HG03064 (cell line): ENCODE measurements at regions not wholly inside any gene's neighbourhood (a gene's known extent, or its start where the extent isn't known, plus 50 kb on each side); places are given as distances from the start of the nearest gene placed in this dataset.
"Not testable (repeated sequence)": the region's sequence is repeated elsewhere in the genome, so short reads cannot be mapped to it uniquely, and the experiment has no call there.

Source experiments
- ATAC-seq: cut with Tn5 transposase; IDR thresholded peaks from one replicate; pipeline ENCODE4 v1.9.1; 2021; ENCODE audit warnings: low read depth; ENCODE audit not compliant: unreplicated experiment

GRCh38 chr12:116360579-116361413 is 83.3 kb upstream of the MED13L start:
- no peak for ATAC-seq

GRCh38 chr12:116361414-116362223 is 84.1 kb upstream of the MED13L start:
- ATAC-seq: no peak

DNA sequence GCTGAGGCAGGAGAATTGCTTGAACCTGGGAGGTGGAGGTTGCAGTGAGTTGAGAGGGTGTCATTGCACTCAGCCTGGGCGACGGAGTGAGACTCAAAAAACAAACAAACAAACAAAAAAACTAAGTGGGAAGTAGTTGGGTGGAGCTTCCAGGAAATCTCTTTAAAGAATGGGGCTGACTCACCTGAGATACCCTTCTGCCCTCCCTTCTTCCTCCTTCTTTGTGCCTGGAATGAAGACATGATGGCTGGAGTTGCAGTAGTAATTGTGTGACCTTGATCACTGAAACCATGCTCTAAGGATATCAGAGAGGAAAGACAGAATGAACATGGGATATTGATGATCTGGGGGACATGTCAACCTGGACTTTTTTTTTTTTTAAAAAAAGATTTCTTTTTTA is 87.6 kb upstream of the MED13L start:
- ATAC-seq: no peak

GRCh38 chr12:116365606-116366455 is 88.3 kb upstream of the MED13L start:
- no peak for ATAC-seq

GRCh38 chr12:116366456-116366776 is 88.9 kb upstream of the MED13L start:
- no peak for ATAC-seq

DNA sequence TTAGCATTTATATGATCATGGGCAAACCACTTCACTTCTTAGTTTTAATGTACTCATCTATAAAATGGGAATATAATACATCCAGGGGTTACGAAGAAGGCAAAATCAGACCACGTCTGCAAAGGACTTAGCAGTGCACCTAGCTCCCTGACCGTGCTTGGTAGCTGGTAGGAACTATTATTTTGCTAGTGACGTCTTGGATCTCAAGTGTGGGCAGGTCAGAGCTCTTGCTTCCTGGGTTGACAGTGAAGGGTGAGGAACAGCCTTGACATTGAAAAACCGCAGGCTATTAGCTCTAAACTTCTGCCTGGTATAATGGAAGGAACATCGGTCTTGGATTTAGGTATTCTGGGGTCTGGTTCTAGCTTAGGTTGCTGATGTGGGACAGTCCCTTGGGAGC is 89.3 kb upstream of the MED13L start:
- ATAC-seq: no peak

- ATAC-seq: no peak
Measured at GRCh38 chr12:116368196-116369194, 91.0 kb upstream of the MED13L start.

DNA sequence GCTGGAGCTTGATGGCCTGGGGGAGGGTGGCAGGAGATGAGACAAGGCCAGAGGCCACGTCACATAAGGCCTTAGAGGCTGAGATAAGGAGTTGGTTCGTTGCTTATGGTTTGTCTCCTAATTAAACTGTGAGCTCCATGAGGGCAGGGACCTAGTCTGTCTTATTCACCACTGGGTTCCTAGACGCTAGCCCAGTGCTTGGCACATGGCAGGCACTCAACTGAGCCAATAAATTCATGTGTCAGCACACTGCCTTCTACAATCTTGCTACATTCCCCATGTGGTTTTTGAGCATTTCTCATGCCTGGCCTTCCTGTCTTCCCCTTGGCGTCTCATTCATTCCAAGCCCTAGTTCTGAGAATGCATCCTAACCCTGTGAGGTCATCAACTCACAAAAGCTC is 92.5 kb upstream of the MED13L start:
- no peak for ATAC-seq

DNA sequence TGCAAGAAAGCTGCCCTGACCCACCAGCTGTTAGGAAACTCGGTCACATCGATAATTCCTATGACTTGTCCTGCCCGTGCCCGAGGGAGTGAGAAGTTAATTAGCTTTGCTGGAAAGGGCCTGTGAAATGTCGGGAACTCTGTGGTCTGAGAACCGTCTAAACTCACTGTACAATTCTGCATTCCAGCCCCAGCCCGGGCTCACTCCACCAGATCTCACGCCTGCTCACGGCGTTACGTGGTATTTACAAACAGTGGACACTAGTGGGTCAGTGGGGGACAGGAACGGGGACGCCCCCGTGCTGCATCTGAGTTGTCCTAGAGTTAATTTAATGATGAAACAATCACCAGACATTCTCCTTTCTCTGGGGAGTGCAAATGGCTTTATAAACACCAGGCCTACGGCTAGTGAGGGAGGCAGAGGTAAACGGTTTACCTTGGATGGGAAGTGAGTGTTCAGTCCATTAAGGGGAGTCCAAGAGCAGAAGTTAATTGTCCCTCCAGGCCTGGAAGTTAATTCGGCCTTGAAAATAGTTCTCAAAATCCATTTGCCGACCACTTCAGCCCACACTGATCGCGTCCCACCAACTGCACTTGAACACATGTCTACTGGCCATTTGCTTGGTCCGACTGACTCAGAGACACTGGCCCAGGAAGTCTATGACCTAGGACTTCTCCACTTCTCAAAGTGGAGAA is 93.5 kb upstream of the MED13L start:
- ATAC-seq: no peak

DNA sequence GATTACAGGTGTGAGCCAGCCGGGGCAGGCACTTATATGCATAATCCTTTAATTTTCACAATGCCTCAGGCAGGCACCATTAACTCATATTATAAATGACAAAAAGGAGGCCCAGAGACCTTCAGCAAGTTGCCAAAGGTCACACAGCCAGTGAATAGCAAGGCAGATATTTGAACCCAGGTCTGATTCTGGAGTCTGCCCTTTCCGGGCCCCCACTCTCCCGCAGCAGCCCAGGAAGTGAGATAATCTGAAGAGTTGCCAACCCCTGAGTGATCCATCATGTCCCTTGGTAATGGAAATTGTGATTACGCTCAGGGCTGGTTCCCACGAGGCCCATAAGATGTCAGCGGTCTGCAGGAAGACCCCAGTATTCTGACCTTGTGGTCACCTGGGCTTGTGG is 95.3 kb upstream of the MED13L start:
- ATAC-seq: no peak

DNA sequence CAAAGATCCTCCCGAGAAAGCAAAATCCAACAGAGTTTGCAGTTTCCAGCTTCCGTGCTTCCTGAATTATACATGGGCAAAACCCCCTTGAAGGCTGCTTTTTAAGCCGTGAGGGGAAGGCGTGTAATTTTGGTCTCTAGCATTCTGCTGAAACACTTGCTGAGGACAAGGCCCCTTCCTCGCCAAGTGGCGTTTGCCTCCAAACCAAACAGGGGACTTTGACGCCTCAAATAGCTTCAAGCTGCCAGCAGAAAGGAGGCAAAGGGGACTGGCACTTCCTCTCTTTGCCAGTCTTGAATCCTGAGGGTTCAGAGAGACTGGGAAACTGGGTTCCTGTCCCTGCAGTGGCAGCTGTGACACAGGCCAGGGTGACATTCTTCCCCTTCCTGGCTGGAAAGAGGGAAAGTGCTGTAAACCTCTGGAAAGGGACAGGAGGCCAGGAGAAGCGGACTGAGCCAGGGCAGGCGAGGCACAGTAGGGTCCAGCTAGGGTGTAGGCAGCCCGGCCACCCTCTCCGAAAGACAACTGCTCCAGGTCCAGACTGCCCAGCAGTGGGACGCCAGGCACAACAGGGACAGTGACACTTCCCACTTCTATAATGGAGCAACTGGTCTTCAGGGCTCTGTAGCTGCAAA is 96.2 kb upstream of the MED13L start:
- no peak for ATAC-seq

DNA sequence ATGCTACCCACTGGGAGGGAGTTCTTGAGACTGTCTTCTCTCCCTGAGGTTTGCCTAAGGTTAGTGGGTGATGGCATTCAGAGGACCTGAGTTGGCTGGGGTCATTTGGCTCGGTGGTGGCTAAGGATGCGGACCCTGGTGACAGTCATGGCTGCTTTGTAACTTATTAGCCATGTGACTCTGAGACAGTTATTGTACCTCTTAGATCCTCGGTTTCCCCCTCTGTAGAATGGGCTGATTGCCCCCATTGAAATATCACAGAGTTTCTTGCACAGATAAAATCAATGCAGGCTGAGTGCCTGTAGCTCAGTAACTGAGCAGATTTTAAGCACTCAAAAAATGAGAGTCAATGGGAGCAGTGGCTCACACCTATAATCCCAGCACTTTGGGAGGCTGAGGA is 96.7 kb upstream of the MED13L start:
- no peak for ATAC-seq

- no peak for ATAC-seq
Measured at GRCh38 chr12:116375278-116375842, 97.9 kb upstream of the MED13L start.

- ATAC-seq: no peak
Measured at GRCh38 chr12:116376354-116377193, 99.1 kb upstream of the MED13L start.

- not testable (repeated sequence) for ATAC-seq
Measured at GRCh38 chr12:116377194-116377571, 99.7 kb upstream of the MED13L start.

- ATAC-seq: no peak
Measured at GRCh38 chr12:116378002-116378401, 100.5 kb upstream of the MED13L start.

DNA sequence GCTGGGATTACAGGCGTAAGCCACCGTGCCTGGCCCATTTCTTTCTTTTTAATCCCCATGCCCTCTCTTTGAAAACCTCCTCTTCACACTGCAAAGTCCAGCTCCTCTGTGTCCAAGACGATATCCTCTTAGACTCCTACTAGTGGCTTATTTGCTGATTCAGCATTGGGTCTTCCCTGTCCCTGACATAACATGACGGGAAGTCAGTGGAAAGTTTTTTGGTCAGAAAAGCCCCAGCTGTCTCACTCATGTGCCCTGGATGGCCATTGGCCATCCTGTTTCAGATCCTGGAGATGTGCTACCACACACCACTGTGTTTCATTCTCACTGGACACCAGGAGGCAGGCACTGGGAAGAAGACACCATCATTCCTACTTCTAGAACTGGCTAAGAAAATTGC is 102.6 kb upstream of the MED13L start:
- ATAC-seq: no peak

DNA sequence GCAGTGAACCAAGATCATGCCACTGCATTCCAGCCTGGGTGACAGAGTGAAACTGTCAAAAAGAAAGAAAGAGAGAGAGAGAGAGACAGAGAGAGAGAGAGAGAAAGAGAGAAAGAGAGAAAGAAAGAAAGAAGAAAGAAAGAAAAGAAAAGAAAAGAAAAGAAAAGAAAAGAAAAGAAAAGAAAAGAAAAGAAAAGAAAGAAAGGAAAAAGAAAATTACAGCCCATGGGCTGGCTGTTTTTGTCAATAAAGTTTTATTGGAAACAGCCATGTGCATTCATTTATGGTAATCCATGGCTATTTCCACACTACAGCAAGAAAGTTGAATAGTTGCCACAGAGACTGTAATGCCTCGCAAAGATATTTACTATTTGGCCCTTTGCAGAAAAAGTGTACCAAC is 103.2 kb upstream of the MED13L start:
- not testable (repeated sequence) for ATAC-seq
